Sigmoid colon (tissue), 4 donors: ENCODE measurements at regions not wholly inside any gene's neighbourhood (a gene's known extent, or its start where the extent isn't known, plus 50 kb on each side); places are given as distances from the start of the nearest gene placed in this dataset.

Experiments used
- CTCF ChIP-seq, 4 experiments: fragments of 450-650 bp in 3 of 4; fragments of 200-600 bp in 1 of 4; IDR thresholded peaks; one replicate each; pipeline ENCODE4 v1.5.1; 2016 to 2019; ENCODE audit warnings: antibody characterized with exemption in 4 of 4, mild to moderate bottlenecking in 3 of 4, moderate library complexity in 2 of 4
- EP300 ChIP-seq, 4 donors: sonication (generic); formaldehyde crosslinking; IDR thresholded peaks; one replicate each; pipeline ENCODE4 v1.6.1; 2017; ENCODE audit warnings: antibody characterized with exemption in 4 of 4

GRCh38 chr5:57054135-57054534 lies 102.2 kb upstream of the MIER3 start:
- TF ChIP-seq CTCF (IDR thresholded peaks at IDR 0.05) (no peak), EP300 (IDR thresholded peaks at IDR 0.05) (no peak)
